SU-DHL-6 (cell line): ENCODE measurements at regions not wholly inside any gene's neighbourhood (a gene's known extent, or its start where the extent isn't known, plus 50 kb on each side); places are given as distances from the start of the nearest gene placed in this dataset.

Source experiments
- H2AFZ ChIP-seq: fragments of 200-600 bp; sonication (generic); 2 replicates; pipeline ENCODE4 v1.6.1; 2014; ENCODE audit warnings: low read depth, mild to moderate bottlenecking, moderate library complexity, mixed read lengths, antibody characterized with exemption, low read length; ENCODE audit not compliant: severe bottlenecking
- H3F3A ChIP-seq: fragments of 200-600 bp; shearing (Covaris generic); 2 replicates; pipeline ENCODE4 v1.6.0; 2016; ENCODE audit warnings: antibody characterized with exemption, mild to moderate bottlenecking; ENCODE audit not compliant: insufficient read depth
- H3K27ac ChIP-seq: fragments of 200-600 bp; sonication (generic); 2 replicates; pipeline ENCODE4 v1.5.1; 2016; ENCODE audit warnings: low read depth, mild to moderate bottlenecking, low read length, moderate library complexity, mixed read lengths
- H3K27me3 ChIP-seq: fragments of 200-600 bp; sonication (generic), shearing (Covaris generic); 2 replicates; pipeline ENCODE4 v1.6.0; 2014; ENCODE audit warnings: mild to moderate bottlenecking, low read length
- H3K36me3 ChIP-seq: fragments of 200-600 bp; sonication (generic); 2 replicates; pipeline ENCODE4 v1.6.1; 2014; ENCODE audit warnings: mild to moderate bottlenecking, low read length, mixed read lengths
- H3K4me2 ChIP-seq: fragments of 300-600, 200-600 bp; shearing (Covaris generic), sonication (generic); 2 replicates; pipeline ENCODE4 v1.6.0; 2014; ENCODE audit warnings: low read length, low read depth, mild to moderate bottlenecking; ENCODE audit not compliant: poor library complexity, severe bottlenecking
- H3K4me3 ChIP-seq: fragments of 200-600 bp; sonication (generic); 2 replicates; pipeline ENCODE4 v1.5.1; 2014; ENCODE audit warnings: antibody characterized with exemption, low read length, mild to moderate bottlenecking, mixed read lengths; ENCODE audit not compliant: insufficient read depth, poor library complexity, severe bottlenecking
- H3K79me2 ChIP-seq: fragments of 200-600 bp; sonication (generic); 2 replicates; pipeline ENCODE4 v1.6.1; 2014; ENCODE audit warnings: mild to moderate bottlenecking, low read length, moderate library complexity; ENCODE audit not compliant: insufficient read depth
- H3K9ac ChIP-seq: fragments of 200-600 bp; sonication (generic); 2 replicates; pipeline ENCODE4 v1.7.0; 2014; ENCODE audit warnings: mild to moderate bottlenecking, low read length
- H3K9me2 ChIP-seq: fragments of 200-600 bp; sonication (generic); replicated peaks from 2 replicates; pipeline ENCODE4 v1.6.1; 2014; ENCODE audit warnings: low read length; ENCODE audit not compliant: insufficient read depth
- H3K9me3 ChIP-seq: fragments of 200-600 bp; sonication (generic); 2 replicates; pipeline ENCODE4 v1.6.1; 2014; ENCODE audit warnings: low read length, mixed read lengths; ENCODE audit not compliant: insufficient read depth
- H4K20me1 ChIP-seq: fragments of 200-600 bp; sonication (generic); 2 replicates; pipeline ENCODE4 v1.6.1; 2014; ENCODE audit warnings: low read depth, mild to moderate bottlenecking, antibody characterized with exemption, low read length, moderate library complexity, mixed read lengths
- EZH2phosphoT487 ChIP-seq: fragments of 200-600 bp; sonication (generic), shearing (Covaris generic); conservative IDR thresholded peaks from 2 replicates; pipeline ENCODE4 v1.6.1; 2018; ENCODE audit warnings: mild to moderate bottlenecking, antibody characterized with exemption, low read length, moderate library complexity, mixed read lengths
- TF ChIP-seq, protein P1 (sequence below): fragments of 200-600 bp; sonication (generic); IDR thresholded peaks from one replicate; pipeline ENCODE4 v1.5.1; 2017; ENCODE audit warnings: antibody characterized with exemption, mild to moderate bottlenecking, low read length, moderate library complexity; ENCODE audit not compliant: insufficient read depth, poor library complexity, severe bottlenecking

DNA sequence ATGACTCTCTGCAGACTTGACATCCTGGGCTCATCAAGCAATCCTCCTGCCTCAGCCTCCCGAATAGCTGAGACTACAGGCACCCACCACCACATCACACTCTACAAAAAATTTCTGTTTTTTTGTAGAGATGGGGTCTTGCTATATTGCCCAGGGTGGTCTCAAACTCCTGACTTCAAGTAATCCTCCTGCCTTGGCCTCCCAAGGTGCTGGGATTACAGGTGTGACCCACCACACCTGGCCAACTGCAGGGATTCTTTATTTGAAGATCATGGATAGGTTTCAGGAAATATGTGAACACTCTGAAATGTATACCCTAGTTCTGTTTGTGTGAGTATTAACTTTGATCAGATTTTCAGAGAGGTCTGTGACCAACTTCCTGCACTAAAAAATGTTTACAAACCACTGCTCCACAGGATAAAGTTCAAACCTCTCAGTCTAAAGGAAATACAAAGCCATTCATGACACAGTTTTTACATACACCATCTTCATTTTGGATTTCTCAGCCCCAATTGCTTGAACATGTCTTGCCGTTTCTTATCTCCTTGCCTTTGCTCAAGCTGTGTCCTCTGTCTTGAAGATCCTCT is 252.3 kb upstream of the FGGY start:
- Histone ChIP-seq H3K9ac (no peak overlapping the region), H3K79me2 (no peaks in the 10 kb centered on the region), H3K4me2 (no peak overlapping the region), H3K36me3 (no peaks in the 10 kb centered on the region), H3K9me2 (no peaks in the 10 kb centered on the region), H4K20me1 (no peaks in the 10 kb centered on the region), H3K4me3 (no peak overlapping the region), H3K27ac (no peak overlapping the region), H3F3A (no peaks in the 10 kb centered on the region), H3K27me3 (no peaks in the 10 kb centered on the region), H3K9me3 (no peaks in the 10 kb centered on the region), H2AFZ (no peak overlapping the region)
- no peak for TF ChIP-seq EZH2phosphoT487
- TF ChIP-seq, protein P1, sequence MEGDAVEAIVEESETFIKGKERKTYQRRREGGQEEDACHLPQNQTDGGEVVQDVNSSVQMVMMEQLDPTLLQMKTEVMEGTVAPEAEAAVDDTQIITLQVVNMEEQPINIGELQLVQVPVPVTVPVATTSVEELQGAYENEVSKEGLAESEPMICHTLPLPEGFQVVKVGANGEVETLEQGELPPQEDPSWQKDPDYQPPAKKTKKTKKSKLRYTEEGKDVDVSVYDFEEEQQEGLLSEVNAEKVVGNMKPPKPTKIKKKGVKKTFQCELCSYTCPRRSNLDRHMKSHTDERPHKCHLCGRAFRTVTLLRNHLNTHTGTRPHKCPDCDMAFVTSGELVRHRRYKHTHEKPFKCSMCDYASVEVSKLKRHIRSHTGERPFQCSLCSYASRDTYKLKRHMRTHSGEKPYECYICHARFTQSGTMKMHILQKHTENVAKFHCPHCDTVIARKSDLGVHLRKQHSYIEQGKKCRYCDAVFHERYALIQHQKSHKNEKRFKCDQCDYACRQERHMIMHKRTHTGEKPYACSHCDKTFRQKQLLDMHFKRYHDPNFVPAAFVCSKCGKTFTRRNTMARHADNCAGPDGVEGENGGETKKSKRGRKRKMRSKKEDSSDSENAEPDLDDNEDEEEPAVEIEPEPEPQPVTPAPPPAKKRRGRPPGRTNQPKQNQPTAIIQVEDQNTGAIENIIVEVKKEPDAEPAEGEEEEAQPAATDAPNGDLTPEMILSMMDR = no peak

DNA sequence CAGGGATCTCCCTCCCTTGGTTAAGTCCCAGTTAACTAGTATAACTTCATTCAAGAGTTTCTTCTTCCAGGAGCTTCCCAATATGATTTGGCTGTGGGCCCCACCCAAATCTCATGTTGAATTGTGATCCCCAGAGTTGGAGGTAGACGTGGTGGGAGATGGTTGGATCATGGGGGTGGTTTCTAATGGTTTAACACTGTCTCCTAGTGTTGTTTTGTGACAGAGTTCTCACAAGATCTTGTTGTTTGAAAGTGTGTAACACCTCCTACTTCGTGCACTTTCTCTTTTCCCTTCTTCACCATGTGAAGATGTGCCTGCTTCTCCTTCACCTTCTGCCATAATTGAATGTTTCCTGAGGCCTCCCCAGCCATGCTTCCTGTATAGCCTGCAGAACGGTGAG is 251.8 kb upstream of the FGGY start:
- Histone ChIP-seq H3F3A (no peaks in the 10 kb centered on the region), H3K79me2 (no peaks in the 10 kb centered on the region), H3K27ac (no peak overlapping the region), H2AFZ (no peak overlapping the region), H3K9me2 (no peaks in the 10 kb centered on the region), H3K4me2 (no peak overlapping the region), H3K27me3 (no peaks in the 10 kb centered on the region), H3K36me3 (no peaks in the 10 kb centered on the region), H3K4me3 (no peak overlapping the region), H4K20me1 (no peaks in the 10 kb centered on the region), H3K9ac (no peak overlapping the region), H3K9me3 (no peaks in the 10 kb centered on the region)
- no peak for TF ChIP-seq EZH2phosphoT487
- TF ChIP-seq, protein P1 = no peak

DNA sequence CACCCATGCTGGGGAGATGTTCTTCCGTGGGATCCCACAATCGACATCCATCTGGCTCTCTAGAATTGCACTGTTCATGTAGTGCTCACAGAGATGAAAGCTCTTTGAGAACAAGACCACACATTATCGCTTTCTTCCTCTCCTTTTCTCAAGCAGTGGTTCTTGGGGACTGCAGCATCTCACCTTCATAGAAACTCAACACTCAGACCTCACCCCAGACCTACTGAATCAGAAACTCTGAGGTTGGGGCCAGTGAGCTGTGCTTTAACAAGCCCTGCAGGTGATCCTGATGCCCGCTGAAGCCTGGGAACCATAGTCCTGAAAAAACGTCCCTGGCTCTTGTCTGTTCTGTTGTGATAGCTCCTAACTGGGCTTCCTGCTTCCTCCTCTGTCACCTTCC is 251.3 kb upstream of the FGGY start:
- H3K9me2 ChIP-seq = no peaks in the 10 kb centered on the region
- no peak overlapping the region for H2AFZ ChIP-seq
- H3K4me3 ChIP-seq = no peak overlapping the region
- no peaks in the 10 kb centered on the region for H3F3A ChIP-seq
- no peaks in the 10 kb centered on the region for H4K20me1 ChIP-seq
- no peak overlapping the region for H3K4me2 ChIP-seq
- H3K27me3 ChIP-seq = no peaks in the 10 kb centered on the region
- TF ChIP-seq EZH2phosphoT487 = no peak
- TF ChIP-seq, protein P1 = no peak
- H3K27ac ChIP-seq = no peak overlapping the region
- no peaks in the 10 kb centered on the region for H3K9me3 ChIP-seq
- no peaks in the 10 kb centered on the region for H3K36me3 ChIP-seq
- H3K9ac ChIP-seq = no peak overlapping the region
- no peaks in the 10 kb centered on the region for H3K79me2 ChIP-seq
